ENCODE measurements at regions not wholly inside any gene's neighbourhood (a gene's known extent, or its start where the extent isn't known, plus 50 kb on each side); places are given as distances from the start of the nearest gene placed in this dataset.
"Not testable (repeated sequence)": the region's sequence is repeated elsewhere in the genome, so short reads cannot be mapped to it uniquely, and the experiment has no call there.

DNA sequence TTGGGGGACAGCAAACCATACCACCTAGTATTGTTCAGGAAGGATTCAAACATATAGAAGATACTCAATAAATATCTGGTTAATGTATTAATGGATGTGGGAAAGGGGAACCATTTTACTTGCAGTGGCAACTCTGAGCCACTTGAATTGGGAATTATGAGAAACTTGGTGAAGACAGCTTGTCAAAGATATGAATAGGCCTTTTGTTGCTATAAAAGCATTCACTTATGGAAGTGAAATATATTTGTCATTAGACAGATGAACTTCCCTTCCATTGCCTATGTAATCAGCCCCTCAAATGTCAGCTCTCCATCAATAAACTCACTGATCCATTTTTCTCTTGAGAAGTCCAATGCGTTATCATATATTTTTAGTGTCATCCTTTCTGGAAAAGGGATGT lies 56.1 kb downstream of the GPR85 start:
- DNase-seq: no peak

DNA sequence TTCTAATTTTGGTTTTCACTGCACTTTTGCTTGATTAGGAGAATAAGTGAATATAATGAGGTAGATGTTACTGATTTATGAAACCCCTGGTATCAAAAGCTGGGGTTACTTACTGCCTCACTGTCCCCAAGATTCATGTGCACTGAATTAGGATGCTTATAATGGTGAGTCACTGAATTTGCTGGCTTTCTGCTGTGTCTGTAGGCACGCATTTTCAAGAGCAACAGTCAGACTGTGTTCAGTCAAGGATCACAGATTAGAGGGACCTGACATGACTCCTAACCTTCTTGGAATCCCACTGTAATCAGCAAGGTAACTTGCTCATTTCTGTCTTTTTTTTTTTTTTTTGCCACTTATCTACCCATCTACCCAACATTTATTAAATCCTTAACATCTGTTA lies 59.7 kb downstream of the GPR85 start:
- DNase-seq: no peak

DNA sequence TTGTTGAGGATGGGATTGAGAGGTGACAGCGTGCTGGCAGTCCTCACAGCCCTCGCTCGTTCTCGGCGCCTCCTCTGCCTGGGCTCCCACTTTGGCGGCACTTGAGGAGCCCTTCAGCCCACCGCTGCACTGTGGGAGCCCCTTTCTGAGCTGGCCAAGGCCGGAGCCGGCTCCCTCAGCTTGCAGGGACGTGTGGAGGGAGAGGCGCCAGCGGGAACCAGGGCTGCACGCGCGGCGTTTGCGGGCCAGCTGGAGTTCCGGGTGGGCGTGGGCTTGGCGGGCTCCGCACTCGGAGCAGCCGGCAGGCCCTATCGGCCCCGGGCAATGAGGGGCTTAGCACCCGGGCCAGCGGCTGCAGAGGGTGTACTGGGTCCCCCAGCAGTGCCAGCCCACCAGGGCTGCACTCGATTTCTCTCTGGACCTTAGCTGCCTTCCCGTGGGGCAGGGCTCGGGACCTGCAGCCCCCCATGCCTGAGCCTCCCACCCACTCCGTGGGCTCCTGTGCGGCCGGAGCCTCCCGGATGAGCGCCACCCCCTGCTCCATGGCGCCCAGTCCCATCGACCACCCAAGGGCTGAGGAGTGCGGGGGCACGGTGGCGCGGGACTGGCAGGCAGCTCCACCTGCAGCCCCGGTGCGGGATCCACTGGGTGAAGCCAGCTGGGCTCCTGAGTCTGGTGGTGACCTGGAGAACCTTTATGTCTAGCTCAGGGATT lies 69.3 kb downstream of the GPR85 start:
- DNase-seq: not testable (repeated sequence)

DNA sequence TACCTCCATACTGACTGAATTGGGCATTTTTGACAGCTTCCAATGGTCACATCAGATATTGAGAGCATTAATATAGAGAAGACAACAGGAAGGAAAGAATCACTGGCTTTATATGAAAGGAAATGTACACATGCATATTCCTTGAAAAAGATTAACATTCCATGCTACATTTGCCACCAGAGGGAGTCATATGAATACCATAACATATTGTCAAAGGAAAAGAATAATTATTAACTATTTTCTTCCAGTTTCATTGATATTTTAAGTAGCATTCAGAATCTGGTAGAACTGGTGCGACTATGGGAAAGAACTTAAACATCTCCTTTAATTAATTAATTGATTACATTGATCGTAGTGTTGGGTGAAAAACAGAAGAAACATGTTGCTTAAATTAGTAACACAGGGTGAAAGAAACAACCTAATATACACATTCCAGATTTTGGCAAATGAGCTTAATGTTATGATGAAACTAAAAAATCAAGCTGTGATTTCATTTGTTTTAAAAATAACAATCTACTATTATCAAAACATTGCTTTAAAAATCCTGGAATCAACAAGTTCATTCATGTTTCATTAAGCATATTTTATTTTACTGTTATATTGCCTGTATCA lies 71.5 kb downstream of the GPR85 start:
- DNase-seq: no peak

DNA sequence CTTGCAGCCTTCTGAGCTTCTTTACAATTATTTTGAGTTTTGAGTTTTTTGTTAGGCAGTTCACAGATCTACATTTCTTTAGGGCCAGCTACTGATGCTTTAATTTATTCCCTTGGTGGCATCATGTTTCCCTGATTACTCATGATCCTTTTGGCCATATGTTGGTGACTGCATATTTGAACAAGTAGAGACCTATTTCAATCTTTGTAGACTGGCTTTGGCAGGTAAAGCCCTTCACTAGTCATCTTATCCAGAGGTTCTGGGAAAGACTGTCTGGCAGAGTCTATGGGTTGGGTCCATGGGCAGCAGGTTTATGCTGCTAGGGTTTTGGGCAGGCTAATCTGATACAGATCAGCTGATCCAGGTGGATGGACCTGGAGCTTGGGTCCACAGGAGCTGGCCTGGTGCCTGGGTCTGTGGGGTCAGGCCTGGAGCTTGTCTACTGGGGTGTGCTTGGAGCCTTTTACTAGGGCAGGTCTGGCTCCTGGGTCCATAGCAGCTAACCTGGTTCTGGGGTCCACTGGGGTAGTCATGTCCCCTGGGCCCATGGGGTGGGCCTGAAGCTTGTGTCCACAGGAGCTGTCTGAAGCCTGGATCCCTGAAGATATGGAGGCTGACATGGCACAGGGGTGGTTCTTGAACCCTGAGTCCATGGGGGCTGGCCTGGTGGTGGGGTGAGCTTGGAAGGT lies 72.7 kb downstream of the GPR85 start:
- no peak for DNase-seq

DNA sequence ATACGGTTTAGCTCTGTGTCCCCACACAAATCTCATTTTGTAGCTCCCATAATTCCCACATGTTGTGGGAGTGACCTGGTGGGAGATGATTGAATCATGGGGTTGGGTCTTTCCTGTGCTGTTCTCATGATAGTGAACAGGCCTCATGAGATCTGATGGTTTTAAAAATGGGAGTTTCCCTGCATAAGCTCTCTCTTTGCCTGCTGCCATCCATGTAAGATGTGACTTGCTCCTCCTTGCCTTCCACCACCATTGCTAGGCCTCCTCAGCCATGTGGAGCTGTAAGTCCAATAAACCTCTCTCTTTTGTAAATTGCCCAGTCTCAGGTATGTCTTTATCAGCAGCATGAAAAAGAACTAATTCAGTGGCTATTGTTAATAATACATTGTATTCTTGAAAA lies 73.8 kb downstream of the GPR85 start:
- DNase-seq: not testable (repeated sequence)

DNA sequence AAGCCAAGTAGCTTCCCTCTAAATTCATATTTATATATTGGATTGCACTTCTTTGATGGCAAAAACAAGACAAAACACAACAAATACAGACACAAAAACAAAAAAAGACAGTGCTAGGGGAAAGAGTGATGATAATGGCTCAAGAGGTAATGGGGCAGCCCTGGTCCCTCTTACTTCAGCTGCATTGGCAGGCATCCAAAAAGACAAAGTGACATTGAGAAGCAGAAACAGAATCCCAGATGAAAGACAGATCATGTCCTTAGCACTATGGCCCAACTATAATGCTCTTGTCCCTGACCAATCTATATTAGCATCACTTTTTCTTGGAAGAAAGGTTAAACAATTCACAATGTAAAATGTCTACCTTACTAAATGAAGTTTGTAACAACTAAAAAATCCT lies 76.2 kb downstream of the GPR85 start:
- no peak for DNase-seq

DNA sequence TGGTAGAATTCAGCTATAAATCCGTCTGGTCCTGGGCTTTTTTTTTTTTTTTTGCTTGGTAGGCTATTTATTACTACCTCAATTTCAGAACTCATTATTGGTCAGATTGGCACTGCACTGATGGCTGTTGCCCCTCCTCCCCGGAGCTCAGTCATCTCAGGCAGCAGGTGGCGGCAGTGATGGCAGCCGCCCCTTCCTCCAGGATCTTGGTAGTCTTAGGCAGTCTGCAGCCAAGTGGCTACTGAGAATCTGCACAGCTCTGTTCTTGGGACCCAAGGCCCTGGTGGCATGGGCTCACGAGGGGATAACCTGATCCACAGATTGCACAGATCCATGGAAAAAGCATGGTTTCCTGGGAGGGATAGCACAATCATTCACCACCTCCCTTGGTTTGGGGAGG lies 77.9 kb downstream of the GPR85 start:
- DNase-seq: no peak

DNA sequence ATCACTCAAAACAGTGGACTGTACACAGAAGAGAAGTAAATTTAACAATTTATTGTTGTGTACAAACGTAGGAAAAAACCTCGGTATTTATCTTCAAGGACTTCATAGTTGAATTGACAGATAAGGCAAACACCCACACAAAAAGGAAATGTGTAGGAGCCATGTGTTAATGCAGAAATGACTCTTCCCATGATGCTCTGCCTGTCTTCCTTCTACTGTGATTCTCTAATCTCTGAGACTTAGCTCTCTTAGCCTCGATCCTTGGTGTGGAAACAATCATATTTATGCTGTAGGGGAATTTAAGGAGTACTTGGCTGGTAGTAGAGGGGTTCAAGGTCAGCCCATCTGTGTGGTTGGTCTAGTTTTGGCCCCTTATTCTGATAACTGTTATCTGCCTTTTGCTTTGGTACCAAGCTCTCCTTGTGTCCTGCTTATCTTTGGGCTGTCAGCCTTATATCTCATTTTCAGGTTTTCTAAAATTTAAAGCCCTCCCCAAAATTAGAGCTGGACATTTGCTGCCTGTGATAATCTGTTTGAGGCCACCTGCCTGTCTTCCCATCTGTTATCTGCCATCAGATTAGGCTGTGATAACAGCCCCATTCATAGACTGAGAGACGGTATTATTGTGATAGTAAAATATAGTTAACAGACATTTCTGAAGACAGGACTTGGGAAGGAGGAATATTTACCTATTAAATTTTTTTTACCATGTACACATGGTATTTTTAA lies 81.7 kb downstream of the GPR85 start:
- no peak for DNase-seq

DNA sequence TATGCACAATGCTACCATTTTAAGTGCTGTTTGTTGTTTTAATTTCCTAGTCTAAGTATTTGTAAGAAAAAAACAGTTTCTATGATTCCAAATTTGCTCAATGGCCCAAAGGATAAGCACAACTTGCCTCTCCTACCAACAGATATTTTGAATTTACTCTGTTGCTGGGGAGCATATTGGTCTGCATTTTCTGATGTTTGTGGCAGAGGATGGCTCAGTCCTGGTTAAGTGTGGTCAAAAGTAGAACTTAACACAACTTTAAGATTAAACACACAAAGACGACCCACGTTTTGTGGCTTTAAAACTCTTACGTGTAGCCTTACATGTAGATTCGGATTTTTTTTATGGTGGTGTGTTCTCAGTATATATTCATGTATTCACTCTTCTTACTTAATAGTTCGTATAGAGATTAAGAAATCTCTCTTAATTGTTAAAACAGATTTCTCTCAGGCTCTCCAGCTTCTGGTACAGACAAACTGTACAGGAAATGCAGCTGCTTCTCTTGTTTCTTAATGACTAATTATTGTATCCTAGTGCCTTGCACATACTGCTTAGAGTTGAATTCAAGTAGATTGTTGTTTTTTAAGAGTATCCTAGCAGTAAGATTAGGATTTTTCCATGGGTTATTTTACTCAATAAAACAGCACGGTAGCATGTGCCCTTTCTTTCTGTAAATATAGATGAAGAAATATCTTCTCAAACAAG lies 86.2 kb downstream of the GPR85 start:
- no peak for DNase-seq

DNA sequence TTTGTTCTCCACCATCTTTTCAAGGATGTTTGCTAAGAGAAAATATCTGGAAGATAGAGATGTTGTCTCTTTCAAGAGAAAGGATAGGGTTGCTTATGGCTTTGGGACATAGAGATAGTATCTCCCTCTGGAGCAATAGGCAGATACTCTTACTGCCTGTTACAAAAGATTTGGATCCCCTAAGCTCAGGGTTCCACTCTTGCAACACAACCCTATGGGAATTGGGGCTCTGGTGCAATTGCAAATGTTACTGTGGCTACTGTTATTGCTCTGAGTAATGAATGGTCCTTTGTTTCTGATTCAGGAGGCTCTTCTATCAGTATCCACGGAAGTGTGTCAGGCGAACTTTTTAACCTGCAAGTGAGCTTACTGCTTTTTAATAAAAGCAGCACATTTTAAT lies 88.8 kb downstream of the GPR85 start:
- DNase-seq: no peak

DNA sequence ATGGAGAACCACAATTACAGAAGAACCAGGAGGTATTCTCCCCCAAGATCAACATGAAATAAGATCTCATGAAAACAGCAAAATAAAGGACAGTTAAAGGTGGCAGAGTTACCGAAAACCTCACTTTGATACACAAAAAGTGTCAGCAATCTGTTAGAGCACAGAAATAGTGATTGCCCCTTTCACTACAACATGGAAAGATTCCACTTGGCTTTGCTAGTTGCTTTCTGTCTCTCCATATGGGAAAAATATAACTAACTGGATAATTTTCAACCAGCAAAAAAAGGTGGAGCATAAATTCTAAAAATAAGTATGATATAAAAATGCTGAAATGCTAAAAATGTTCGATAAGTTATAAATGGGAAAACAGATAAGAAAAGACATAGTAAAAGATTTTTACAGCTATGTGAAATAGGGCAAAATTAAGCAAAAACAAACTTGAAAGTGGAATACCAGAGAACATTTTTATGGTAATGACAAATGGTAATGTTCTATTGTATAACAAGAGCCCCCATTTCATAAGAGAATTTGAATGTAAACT lies 90.2 kb downstream of the GPR85 start:
- DNase-seq: no peak

DNA sequence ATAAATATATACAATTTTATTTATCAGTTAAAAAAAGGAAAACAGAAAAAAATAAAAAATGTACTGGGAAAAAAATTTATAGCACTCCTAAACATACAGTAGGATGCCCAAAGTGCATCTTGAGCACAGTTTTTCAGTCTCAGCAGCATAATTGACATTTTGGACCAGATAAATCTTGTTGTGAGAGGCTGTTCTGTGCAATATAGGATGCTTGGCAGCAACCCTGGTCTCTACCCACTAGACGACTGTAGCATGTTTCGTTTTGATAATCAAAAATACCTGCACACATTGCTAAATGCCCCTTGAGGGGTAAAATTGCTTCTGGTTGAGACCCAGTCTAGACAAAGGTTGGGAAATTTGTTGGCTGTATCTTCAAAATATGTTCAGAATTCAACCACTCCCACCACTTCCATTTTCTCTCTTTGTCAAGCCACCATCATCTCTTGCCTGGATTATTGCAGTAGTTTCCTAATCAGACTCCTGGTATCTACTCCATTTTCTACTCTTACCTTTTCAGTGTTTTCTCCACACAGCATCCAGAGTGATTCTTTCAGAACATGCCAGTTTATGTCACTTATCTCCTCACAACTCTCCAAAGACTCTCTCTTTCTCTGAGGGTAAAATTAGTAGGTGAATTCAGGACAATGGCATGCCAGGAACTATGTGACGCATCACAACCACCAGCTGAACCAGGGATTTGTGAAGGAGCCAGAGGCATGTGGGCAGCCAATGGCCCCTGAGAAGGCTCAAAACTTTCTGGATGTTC lies 91.4 kb downstream of the GPR85 start:
- DNase-seq: no peak

DNA sequence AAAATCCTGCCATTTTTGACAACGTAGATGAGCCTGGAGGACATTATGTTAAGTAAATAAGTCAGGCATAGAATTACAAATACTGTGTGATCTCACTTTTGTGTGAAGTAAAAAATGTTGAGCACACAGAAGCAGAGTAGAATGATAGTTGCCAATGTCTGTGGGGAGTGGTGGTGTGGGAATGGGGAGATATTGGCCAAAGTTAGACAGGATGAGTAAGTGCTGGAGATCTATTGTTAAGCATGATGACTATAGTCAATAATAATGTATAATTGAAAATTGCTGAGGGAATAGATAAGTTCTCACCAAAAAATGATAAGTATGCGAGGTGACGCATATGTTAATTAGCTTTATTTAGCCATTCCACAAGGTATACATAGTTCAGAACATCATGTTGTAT lies 92.0 kb downstream of the GPR85 start:
- DNase-seq: no peak

DNA sequence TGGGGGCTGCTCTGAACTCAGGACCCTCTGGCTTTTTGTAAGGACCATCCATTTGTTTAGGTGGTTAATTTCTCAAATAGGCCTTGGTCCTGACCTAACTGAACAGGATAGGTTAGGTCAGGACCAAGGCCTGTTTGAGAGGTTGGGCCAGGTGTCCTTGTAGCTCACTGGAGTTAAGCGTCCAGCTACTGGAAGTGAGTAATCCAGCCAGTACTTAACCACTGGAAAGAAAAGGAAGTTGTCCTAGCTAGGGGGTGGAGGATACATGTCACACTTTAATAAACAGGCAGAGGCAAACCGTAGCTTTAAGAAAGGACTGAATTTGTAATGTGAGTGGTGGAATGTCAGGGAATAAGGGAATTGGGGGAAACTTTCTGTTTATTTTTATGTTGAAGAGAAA lies 96.0 kb downstream of the GPR85 start:
- DNase-seq: no peak

DNA sequence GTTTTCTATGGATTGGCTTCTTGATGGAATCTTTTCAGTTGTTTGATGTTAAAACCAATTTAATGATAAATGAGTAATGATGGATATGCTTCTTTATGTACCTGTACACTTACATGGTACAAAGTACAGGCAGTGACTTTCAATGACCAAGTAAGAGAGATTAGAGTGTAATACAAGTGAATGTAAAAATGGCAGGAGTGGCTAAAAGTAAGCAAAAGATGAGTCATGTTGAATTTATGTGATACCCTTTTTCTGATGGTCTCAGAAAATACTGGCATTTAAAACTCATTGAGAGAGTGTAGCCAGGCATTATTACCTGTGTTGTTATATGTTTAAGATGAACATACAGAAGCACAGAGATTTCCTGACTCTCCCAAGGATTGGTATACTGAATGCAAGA lies 97.1 kb downstream of the GPR85 start:
- DNase-seq: no peak

DNA sequence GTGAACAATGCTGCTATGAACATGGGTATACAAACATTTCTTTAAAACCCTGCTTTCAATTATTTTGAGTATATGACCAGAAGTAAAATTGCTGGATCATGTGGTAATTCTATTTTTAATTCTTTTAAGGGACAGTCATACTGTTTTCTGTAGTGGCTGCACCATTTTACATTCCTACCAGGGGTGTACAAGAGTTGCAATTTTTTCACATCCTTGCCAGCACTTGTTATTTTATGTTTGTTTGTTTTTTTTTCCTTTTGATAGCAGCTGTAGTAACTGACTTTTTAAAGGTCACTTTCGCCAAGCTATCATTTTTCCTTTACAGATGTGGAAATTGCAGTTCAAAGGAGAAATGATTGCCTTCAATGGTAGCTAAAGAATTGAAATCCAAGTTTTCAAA lies 99.5 kb downstream of the GPR85 start:
- no peak for DNase-seq

DNA sequence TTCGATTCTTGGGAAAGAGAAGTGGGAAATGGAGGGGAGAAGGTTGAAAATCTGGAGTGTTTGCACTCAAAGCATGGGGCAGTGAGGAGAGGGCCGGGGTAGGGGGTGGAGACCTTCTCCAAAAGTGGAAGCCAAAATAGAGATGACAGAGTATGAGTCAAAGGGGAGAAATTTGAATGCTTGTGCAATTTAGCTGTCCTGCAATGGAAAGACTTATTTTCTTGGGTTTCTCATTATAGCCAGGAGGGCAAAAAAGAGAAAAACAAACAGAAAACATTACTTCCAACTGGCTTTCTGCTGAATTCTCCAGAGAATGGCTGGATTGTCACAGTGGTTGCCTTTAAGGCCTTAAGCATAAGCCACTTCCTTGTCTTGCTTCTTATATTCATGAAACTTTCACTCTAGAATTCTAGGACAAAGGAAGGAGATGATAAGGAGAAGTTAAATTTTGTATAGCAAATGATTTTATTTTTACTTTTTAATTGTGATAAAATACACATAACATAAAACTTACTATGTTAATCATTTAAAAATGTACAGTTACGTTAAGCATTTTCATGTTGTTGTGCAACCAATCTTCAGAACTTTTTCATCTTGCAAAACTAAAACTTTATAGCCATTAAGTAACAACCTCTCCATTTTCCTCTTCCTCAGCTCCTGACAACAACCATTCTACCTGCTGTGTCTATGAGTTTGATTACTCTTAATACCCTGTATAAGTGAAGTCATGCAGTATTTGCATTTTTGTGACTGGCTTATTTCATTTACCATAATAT lies 100.2 kb downstream of the GPR85 start:
- DNase-seq: no peak

DNA sequence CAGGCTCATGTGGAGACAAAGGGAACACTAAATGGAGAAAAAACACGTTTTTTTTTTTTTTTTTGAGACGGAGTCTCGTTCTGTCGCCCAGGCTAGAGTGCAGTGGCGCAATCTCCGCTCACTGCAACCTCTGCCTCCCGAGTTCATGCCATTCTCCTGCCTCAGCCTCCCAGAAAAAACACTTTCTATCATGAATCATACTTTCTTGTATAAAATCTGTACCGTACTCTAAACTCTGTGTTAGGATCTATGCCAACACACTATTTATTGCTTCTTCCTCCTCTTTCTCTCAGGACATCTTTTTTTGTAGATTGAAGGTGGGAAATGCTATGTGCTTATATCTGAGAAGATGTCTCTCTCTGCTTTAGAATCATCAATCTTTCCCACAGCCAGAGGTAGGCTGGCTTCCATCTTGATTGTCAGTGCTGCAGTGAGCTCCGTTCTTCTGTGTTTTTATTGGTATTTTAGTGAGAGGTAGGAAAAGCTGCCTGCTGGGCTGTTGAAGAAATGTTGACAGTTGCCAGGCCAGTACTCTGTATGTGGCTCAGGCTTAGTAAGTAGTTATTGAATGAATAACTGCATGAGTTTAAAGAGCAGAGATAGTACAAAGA lies 101.1 kb downstream of the GPR85 start:
- no peak for DNase-seq

DNA sequence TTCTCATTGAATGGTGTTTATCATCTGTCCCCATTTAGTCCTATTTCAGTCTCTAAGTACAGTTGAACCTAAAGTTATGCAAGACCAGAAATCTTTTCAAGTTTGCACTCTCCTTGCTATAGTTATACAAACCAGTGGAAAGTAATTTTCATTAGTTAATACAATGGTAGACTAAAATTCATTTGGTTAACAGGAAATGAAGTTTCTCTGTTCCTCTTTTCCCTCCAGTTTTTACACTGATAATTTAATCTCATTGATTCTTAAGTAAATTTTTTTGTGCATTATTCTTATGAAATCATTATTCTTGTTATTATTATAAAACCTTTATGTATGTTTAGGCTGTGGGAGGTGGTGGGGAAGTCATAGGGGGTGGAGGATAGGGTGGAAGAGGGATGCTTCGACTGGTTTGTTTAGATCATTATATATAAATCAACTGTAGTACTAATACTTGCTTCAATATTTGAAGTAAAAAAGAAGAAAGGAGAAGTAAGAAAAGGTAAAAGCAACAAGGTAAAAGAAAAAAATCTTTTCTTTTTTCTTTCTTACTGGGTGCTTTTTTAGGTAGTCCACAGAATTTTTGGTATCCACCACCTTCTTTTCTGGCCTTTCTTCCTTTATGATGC lies 104.1 kb downstream of the GPR85 start:
- no peak for DNase-seq

Measured in NCI-H446 treated with DMSO at 0.1 percent for 48 hours (cell line).